ENCODE measurements at regions not wholly inside any gene's neighbourhood (a gene's known extent, or its start where the extent isn't known, plus 50 kb on each side); places are given as distances from the start of the nearest gene placed in this dataset.
"Not testable (repeated sequence)": the region's sequence is repeated elsewhere in the genome, so short reads cannot be mapped to it uniquely, and the experiment has no call there.

DNA sequence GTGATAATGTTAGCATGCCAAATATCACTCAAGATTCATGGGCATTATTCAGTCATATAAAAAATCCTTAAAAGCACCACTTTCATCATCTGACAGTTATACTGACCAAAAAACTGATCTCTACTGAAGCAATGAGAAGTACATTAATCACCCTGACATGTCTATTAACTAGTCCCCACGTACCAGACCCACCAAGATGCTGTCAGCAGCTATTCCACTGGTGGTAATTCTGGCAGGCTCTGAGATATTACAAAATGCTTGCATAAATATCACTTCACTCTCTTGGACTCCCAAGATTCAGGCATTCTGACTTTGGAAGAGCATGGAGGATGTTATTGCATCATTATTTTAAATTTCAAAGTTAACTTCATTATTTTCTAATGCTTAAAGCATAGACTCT, 717.0 kb downstream of the DNAH5 start:
- DNase-seq (ENCODE audit: low spot score) = no peak

DNA sequence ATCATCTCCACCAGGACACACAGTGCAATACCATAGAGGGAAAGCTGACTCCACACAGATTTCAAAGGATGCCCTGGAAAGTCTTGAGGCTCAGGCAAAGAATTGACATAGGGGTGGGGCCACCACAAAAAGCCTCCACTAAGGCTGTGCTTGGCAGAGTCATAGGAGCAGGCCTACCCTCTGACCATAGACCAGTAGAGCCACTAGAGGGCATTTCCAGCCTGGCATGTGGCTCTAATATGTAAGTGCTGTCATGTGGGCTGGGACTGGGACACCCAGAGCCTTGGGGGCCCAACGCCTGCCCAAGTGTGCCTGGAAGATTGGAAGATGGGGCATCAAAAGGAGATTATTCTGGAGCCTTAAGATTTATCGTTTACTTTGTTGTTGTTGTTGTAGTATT, 726.0 kb downstream of the DNAH5 start:
- DNase-seq (ENCODE audit: low spot score) = peak; percentile 33

DNA sequence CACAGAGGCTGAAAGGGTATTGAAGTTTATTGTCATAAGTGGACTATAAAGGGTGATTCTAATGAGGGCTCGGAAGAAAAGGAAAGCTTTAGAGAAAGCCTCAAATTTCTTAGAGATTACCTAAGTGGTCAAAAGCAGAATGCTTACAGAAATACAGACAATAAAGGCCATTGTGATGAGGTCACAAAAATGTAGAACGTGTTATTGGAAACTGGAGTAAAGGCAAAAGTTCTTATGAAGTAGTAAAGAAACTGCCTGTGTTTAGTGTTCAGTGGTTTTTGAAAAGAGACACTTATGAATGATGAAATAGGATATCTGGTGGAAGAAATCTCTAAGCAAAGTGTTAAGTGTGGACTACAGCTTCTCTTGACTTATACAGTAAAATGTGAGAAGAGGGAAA, 726.9 kb downstream of the DNAH5 start:
- DNase-seq (ENCODE audit: low spot score) = no peak

DNA sequence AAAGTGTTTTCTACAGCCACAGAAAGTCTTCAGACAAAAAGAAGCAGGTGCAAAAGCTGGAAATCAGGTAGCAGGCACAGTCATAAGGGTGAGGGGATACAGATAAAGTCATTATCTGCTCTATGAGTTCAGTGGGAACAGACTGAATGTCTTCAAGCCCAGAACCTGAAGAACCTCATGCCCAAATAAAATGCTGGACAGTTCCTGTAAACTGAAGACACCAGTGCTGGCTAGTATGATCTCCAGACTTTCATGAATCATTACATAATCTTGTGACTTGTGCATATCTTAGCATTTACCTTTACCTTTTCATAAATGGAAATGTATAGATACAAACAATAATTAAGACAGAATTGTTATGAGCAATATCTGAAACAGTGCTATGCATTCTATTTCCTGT, 728.7 kb downstream of the DNAH5 start:
- no peak for DNase-seq (ENCODE audit: low spot score)

DNA sequence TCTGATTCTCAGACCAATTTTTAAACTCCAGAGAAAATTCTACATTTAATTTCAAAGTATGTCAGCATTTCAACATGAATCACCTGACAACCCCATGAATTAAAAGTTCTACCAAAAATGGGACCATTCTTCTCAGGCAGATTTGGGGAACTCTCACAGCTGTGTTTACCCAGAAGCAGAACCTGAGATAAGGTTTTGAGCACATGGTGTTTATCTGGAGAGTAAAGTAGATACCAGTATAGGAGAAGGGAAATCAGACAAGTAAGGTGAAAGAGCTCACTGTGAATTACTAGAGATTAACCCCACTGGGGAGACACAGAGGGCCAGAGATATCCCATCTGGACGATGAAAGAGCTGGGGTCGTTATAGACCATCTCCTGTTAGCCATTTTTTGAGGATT, 729.1 kb downstream of the DNAH5 start:
- no peak for DNase-seq (ENCODE audit: low spot score)

DNA sequence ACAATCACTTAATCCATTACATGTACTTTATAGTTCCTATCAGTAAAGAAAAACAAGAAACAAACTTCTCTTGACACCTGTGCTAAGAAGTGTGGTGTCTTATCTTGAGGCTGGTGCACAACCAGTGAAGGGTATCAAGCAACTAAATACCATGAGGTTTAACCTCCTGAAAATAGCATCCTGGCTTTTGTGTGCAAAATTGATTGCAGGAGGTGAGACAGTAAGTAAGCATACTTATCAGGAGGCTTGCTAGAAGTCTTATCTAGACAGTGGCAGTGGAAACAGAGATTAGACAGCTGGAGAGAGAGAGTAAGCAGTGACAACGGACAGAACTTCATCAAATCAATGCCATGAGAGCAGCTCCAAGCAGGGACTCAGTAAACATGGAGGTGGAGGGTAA, 730.3 kb downstream of the DNAH5 start:
- DNase-seq (ENCODE audit: low spot score) = no peak

DNA sequence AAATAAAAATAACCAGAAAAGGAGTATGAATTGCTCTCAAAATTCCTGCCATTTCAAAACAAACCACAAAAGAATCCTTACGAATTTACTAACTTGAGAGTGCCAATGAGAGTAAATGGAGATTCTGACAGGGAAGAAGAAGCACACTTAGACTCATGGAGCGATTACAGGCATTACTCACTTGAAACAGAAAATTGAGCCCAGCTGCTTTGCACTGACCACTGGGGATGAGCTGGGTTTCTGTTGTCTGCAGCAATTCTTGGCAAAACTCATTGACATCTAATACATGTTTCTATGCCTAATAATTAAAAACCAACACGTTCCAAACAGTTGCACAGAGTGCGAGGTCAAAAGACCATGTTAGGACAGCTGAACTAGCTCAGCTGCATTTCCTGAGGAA, 731.6 kb downstream of the DNAH5 start:
- no peak for DNase-seq (ENCODE audit: low spot score)

DNA sequence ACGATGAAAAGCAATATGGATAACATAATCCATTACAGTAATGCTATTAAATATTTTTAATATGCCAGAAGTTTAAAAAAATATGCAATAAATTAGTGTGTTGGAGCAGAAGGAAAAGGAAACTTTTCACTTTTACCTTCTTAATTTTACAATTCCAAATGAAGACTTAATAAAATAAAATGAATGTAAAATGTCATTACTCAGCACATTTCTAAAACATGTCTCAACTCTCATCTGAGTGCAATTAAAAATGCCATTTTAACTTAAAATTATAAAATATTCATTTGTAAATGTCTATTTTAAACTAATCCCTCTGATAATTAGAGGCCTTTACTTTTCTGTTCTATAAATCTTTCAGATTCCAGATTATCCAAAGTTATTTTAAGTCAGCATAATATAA, 733.4 kb downstream of the DNAH5 start:
- no peak for DNase-seq (ENCODE audit: low spot score)

DNA sequence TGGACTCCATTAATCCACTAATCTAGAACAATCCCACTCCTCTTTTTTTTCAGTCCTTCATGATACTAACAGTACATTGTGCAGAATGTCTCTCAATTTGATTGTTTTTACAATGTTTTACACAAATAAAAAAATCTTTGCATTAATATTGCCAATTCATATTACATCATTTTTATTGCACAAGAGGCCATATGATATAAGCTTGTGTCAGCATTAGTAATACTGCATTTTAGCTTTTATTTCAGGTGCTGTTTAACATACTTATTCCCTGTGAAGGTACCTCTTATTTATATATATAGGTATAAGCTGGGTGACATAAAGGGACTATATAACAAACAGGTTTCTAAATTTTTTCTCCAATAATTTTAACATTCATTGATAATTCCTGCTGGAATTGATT, 737.4 kb downstream of the DNAH5 start:
- DNase-seq (ENCODE audit: low spot score) = no peak

DNA sequence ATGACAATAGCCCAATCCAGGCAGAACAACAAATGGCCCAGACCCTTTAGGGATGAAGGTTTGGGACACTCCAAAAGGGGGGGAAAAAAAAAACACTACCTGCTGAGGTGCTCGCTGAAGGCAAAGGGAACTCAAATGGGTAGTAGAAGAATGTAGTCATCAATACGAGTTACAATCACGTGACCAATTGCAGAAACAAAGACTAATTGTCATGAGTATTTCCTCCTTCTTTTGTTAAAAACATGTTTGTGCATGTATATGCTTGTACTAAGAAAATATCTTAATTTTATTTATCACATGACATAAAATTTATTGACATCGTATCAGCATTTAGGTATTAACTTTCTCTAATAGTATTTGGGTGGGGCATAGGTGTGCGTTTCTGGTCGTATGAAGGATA, 743.5 kb downstream of the DNAH5 start:
- no peak for DNase-seq (ENCODE audit: low spot score)

DNA sequence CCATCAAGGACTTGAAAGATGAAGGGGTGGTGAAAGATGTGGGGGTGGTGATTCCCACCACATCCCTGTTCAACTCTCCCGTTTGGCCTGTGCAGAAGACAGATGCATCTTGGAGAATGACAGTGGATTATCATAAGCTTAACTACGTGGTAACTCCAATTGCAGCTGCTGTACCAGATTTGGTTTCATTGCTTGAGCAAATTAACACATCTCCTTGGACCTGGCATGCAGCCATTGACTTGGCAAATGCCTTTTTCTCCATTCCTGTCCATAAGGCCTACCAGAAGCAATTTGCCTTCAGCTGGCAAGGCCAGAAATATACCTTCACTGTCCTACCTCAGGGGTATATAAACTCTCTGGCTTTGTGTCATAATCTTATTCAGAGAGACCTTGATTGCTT, 746.3 kb downstream of the DNAH5 start:
- not testable (repeated sequence) for DNase-seq (ENCODE audit: low spot score)

DNA sequence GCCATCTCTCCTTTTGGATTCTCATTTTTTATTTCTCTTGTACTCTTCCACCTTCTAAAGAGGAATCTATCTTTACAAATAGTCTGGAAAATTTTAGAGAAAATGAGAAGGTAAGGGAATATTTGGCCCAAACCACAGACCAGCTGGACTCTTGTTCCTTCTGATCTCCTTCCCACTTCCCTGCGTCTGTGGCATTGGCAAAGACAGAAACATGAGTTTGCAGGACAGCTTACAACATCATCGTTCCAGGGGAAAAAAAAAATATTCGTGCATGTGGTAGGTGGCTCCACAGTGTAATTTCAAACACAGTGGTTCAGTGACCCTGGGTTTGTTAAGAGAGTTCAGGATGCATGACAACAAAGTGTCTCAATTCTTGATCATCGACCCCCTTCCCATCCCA, 755.0 kb downstream of the DNAH5 start:
- no peak for DNase-seq (ENCODE audit: low spot score)

DNA sequence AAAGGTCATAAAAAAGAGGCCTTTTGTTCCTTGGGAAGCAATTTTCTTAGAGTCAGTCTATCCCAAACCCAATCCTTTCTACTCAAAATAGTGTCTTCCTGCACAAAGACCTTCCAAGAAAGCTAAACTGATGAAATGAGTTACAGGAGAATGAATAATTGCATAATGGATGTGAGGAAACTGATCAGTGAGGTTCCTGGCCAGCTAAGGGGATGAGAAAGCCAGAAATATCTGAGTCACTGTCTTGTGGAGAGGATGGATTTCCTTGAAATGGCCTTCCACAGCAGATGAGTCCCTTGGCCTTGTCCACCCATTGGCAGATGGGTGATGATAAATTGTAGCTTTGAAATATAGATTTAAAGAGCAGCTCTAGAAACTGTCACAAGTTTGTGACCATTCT, 756.1 kb downstream of the DNAH5 start:
- peak; percentile 17 for DNase-seq (ENCODE audit: low spot score)

DNA sequence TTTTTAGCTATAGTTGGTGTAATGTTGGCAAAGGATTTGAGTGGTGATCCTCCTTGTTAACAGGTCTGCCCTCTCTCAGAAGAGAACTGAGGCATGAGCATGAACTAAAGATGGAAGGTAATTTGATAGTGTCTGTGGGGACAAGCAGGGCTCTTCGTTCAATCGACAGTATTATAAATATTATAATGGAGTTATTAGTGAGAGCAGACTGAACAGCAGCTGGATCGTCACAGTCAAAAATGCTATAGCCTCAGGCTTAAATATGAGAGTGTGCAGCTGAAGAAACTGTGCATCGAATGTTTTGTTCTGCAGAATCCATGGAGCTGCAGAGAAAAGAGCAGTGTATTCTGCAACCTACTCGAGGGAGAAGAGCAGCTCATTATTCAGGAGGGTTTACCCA, 757.3 kb downstream of the DNAH5 start:
- DNase-seq (ENCODE audit: low spot score) = no peak

DNA sequence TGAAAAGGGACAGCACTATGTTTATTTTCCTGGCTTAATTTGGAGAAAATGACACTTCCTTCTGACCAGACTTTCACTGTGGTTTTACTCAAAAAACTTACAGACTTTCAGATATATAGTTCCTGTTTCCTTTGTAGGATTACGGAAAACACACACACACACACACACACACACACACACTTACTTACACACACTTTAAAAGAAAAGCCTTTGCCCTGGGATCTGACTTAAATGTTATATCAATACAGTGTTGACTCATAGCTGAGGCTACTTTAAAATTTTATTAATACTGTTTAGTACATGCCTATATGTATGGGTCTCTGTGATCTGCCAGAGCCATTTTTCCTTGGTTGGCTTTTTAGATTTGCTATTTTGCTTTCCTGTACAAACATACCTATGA, 758.3 kb downstream of the DNAH5 start:
- DNase-seq (ENCODE audit: low spot score) = no peak

DNA sequence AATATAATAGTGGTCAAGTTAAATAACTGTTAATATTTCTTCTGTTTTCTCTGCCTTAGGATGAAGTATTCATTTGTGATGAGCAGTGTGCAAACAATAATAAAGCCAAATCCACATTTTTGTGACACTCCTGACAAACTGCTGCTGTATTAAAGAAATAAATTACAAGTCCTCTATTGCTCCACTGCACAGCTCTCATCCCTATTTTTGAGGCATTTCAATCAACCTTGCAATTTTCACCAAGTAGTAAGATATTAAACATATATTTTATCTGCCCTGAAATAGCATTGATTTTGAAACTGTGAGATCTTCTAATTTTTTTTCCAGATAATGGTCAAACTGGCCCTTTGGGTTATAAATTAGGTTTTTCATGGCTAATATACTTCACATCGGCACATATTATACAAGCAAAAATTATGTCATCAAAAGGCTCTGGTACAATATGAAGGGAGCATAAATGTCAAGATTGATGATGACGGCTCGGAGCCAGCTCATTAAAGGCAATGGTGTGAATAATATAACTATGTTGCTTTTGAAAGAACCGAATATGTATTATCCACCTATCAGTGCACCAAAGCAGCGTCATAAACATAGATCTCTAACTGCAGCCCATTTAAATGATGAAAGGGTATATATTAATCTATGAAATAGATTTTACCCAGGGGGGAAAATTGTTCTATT, 764.9 kb downstream of the DNAH5 start:
- DNase-seq (ENCODE audit: low spot score) = no peak

DNA sequence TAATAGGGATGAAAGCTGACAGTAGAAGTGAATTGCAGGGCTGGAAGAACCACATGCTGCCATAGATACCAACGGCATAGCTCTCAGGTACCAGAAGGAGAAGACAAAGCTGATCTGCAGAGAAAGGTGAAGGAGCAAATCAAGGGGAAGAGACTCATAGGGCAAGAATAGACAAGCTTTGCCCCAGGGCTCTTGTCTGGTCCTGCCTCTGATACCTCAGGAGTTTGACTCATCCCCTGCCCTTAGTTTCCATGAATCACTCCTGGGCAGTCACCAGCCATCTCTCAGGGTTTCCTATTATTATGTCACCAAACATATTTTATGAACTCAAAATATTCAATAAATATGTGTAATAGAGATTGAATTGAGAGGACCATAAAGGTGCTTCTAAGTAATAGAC, 800.9 kb downstream of the DNAH5 start:
- peak; percentile 40 for DNase-seq (ENCODE audit: low spot score)

DNA sequence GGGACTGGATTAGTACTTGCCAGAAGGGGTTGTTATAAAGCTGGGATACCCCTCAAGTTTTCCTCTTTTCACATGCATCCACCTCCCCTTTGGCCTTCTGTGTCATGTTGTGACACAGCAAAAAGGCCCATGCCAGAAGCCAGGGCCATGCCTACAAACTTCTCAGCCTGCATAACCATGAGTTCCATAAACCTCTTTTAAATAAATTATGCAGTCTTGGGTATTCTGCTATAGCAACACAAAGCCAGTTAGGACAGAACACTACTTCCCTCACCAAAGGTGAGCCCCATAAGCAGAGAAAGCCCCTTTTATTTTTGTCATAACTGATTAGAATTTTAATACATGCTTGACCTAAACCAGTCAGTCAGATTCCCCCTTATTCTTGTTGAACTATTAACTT, 801.3 kb downstream of the DNAH5 start:
- DNase-seq (ENCODE audit: low spot score) = no peak

DNA sequence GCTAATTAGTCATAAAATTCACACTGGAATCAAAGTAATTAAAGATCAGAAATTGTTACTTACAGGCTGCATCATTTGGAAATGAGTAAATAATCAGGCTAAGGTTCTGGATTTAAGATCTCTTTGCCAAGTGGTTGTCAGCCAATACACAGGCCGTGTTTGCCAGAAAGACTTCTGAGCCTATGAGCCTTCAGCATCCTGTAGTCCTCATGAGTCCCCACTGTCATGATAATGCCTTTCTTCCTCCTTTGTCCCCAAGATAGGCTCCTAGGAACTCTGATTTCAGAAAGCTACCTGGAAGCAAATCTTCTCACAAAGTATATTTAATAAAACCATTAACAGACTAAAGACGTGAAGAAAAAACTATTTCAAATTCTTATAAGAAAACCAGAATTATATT, 810.5 kb downstream of the DNAH5 start:
- DNase-seq (ENCODE audit: low spot score) = no peak

DNA sequence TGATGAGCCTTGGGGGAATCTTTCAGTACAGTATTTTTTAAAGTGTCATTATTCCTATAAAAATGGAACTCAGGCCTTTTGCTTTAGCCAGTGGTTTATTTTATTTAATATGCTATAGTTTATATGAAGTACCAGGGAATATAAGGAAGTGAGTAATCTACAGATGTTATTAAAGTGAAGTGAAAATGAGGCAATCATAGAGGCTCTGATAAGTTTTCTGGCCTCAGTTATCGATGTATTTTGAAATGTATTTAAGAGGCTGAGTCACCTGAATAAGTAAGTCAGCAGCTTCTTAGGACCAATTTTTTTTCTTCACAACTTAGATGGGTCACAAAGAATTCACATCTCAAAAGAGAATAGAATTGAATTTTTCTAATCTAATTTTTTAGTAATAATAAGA, 829.0 kb downstream of the DNAH5 start:
- no peak for DNase-seq (ENCODE audit: low spot score)

DNA sequence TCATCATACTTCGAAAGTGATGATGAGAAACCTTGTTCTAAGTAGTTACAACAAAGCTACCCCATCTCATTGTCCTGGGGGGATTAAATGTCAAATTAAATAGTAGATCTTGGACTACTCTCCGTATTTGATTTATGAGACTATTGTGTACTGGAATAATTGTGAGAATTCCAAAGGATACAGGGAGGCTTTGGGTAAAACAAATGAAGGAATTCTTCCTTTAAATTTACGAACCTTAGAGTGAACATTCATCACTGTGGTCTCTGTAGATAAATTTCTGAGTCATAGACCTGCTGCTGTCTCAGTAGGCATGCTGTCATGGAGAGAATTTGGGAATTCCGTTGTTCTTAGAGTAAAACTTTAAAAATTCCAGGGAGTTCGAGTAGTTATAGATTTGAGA, 836.2 kb downstream of the DNAH5 start:
- peak; percentile 1 for DNase-seq (ENCODE audit: low spot score)

DNA sequence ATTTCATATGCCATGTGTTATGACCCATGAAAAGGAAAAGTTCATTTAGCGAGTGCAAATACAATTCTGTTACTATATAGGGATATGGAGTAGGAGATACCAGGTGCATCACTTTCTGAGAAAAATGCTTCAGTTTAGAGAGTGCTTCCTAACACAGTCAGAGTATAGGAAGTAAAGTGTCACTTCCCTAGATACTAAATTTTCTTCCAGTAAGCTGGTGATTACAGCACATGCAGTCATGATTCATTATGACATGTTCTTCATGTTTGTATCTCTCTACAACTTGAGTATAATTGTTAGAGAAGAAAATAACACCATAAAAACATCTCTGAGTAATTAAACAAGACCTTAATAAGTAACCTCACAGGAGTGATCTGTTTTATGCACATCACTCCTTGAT, 837.0 kb downstream of the DNAH5 start:
- peak; percentile 25 for DNase-seq (ENCODE audit: low spot score)

DNA sequence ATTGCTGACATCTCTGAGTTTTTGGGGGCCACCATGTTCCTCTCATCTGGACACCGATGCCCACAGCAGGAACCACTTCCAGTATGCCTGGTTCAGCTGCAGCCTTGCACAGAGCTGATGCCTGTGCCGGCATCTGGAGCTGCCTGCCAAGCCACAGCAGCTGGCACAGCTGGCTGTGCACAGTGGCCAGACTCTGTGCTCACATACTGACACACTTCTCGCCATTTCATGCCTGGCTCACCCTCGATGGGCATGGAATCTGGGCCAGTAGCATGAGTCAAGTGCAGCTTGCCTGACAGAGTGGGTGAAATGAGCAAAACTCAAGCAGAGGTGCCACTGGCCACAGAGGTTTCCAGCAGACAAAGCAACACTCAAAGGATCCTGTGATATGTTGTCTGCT, 863.4 kb downstream of the DNAH5 start:
- no peak for DNase-seq (ENCODE audit: low spot score)

DNA sequence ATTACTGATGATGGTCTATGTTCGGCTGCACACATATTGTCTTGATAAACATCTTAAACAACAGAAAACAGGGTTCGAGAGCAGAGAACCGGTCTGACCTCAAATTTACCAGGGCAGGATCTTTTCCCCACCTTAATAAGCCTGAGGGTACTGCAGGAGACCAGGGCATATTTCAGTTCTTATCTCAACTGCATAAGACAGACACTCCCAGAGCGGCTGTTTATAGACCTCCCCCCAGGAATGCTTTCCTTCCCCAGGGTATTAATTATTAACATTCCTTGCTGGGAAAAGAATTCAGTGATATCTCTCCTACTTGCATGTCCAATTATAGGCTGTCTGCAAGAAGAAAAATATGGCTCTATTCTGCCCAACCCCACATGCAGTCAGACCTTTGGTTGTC, 871.6 kb downstream of the DNAH5 start:
- not testable (repeated sequence) for DNase-seq (ENCODE audit: low spot score)

DNA sequence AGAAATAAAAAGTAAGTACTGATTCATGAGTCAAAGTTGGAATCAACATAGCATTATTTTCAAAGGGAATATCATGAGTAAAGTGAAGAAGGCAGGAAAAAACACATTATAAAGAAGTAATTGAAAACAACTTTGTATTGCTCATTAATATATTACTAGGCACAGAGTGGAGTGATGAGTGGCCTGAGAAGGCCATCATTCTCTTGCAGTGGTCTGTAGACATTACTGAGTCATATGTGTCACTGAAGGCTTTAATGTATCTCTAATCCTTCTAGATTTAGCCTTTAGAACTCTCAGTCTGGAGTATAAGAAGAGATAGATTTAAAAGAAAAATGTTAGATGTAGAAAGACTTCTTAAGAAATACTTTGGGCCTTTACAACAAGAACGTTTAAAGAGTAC, 881.4 kb downstream of the DNAH5 start:
- DNase-seq (ENCODE audit: low spot score) = no peak
